ENCODE measurements at regions not wholly inside any gene's neighbourhood (a gene's known extent, or its start where the extent isn't known, plus 50 kb on each side); places are given as distances from the start of the nearest gene placed in this dataset.

DNA sequence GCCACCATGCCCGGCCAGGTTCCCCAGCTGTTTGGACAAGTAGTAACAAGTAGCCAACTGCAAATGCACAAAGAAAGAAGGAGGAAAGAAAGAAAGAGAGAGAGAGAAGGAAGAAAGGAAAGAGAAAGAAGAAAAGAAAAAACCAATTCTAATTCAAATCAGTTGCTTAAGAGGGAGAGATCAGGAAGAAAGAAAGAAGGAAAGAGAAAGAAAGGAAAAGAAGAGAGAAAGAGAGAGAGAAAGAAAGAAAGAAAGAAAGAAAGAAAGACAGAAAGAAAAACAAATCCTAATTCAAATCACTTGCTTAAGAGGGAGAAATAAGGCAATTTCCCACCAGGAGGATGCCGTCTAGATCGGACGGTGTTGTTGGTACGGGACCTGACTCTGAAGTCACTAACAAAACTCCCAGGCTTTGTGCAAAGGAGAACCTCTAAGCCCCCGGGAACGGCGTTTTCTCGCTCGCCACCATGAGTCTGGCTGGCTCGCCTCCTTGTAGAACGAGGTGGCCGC lies 95.5 kb upstream of the PPP2R3B start:
- TF ChIP-seq NFRKB (IDR thresholded peaks at IDR 0.05) = no peak
- no peak for TF ChIP-seq ELF4 (IDR thresholded peaks at IDR 0.05)
- no peak for TF ChIP-seq CTBP1 (IDR thresholded peaks at IDR 0.05; ENCODE audit: borderline replicate concordance)
- no peak for TF ChIP-seq TARDBP (IDR thresholded peaks at IDR 0.05)

Data from HEK293T (cell line).